Endothelial cell of umbilical vein (primary cell): ENCODE measurements at regions not wholly inside any gene's neighbourhood (a gene's known extent, or its start where the extent isn't known, plus 50 kb on each side); places are given as distances from the start of the nearest gene placed in this dataset.

Experiments used
- BruUV-seq: library from RNA; stranded (reverse); fragments of 400-500 nt; replicated peaks from 2 replicates; lab custom pipeline; 2021; lab: Mats Ljungman, UMichigan
- CTCF ChIA-PET: fragments of 300-600, 350-600 bp; sonication (Branson Sonifier 250); formaldehyde crosslinking; loops from one replicate; lab custom pipeline; 2021; ENCODE audit warnings: antibody characterized with exemption, inconsistent platforms; lab: Charles Lee
- POLR2A ChIA-PET: fragments of 300-600, 350-600 bp; sonication (Branson Sonifier 250); formaldehyde crosslinking; loops from one replicate; lab custom pipeline; 2021; ENCODE audit warnings: antibody characterized with exemption, inconsistent platforms; lab: Charles Lee
- DNase-seq: peaks from one replicate; pipeline ENCODE4 v3.0.0-alpha.2; 2011; ENCODE audit warnings: low read depth, low spot score
- FAIRE-seq: peaks from 2 replicates; lab custom pipeline; 2011; peaks lifted over from hg19 to GRCh38; lab: Jason Lieb, UNC
- H2AFZ ChIP-seq: 2 replicates; pipeline ENCODE4 v1.6.0; 2012; ENCODE audit warnings: low read depth, low read length, control low read depth, inconsistent platforms
- H3K27ac ChIP-seq: 2 replicates; pipeline ENCODE4 v1.5.1; 2011; ENCODE audit warnings: low read depth, mild to moderate bottlenecking, control low read depth, low read length, moderate library complexity; ENCODE audit not compliant: insufficient read depth
- H3K27me3 ChIP-seq, 2 experiments: 2 replicates each; pipeline versions ENCODE4 v1.6.0 to v1.6.1; 2011; ENCODE audit warnings: low read length in 2 of 2, mixed read lengths in 1 of 2; ENCODE audit not compliant: control insufficient read depth in 2 of 2, insufficient read depth in 2 of 2
- H3K36me3 ChIP-seq, 2 experiments: 2 replicates in 1 of 2; 3 replicates in 1 of 2; pipeline ENCODE4 v1.5.1; 2011; ENCODE audit warnings: low read length in 2 of 2, mild to moderate bottlenecking in 1 of 2, moderate library complexity in 1 of 2; ENCODE audit not compliant: control insufficient read depth in 2 of 2, insufficient read depth in 2 of 2; ENCODE audit errors: extremely low read depth in 1 of 2
- H3K4me1 ChIP-seq: 3 replicates; pipeline ENCODE4 v1.5.1; 2011; ENCODE audit warnings: mild to moderate bottlenecking, low read length; ENCODE audit not compliant: control insufficient read depth, insufficient read depth; ENCODE audit errors: extremely low read depth
- H3K4me2 ChIP-seq: 2 replicates; pipeline ENCODE4 v1.6.1; 2011; ENCODE audit warnings: low read length, control low read depth, mixed read lengths; ENCODE audit not compliant: insufficient read depth
- H3K4me3 ChIP-seq, 3 experiments: fragments of 200-600 bp in 1 of 3; sonication (generic), shearing (Covaris generic) in 1 of 3; replicated peaks in 1 of 3; 2 replicates each; pipeline ENCODE4 v1.5.1; 2011 to 2016; ENCODE audit warnings: control low read depth in 3 of 3, low read length in 3 of 3, mild to moderate bottlenecking in 2 of 3, inconsistent platforms in 1 of 3, low read depth in 1 of 3, moderate library complexity in 1 of 3; ENCODE audit not compliant: insufficient read depth in 1 of 3
- H3K79me2 ChIP-seq: 2 replicates; pipeline ENCODE4 v1.6.0; 2012; ENCODE audit warnings: low read length, inconsistent platforms; ENCODE audit not compliant: control insufficient read depth, insufficient read depth
- H3K9ac ChIP-seq: replicated peaks from 2 replicates; pipeline ENCODE3; 2011; ENCODE audit warnings: low read length, control low read depth; ENCODE audit not compliant: insufficient read depth; ENCODE audit errors: extremely low read depth
- H3K9me1 ChIP-seq: replicated peaks from 3 replicates; pipeline ENCODE4 v1.6.0; 2011; ENCODE audit warnings: mild to moderate bottlenecking, low read length; ENCODE audit not compliant: control insufficient read depth, insufficient read depth; ENCODE audit errors: extremely low read depth
- H3K9me3 ChIP-seq: replicated peaks from 2 replicates; pipeline ENCODE4 v1.5.1; 2012; ENCODE audit warnings: low read length, inconsistent platforms; ENCODE audit not compliant: control insufficient read depth, insufficient read depth
- H4K20me1 ChIP-seq: replicated peaks from 2 replicates; pipeline ENCODE3; 2011; ENCODE audit warnings: mild to moderate bottlenecking, low read length; ENCODE audit not compliant: control insufficient read depth, insufficient read depth; ENCODE audit errors: extremely low read depth
- EZH2 ChIP-seq: IDR thresholded peaks from 2 replicates; pipeline ENCODE4 v1.6.1; 2012; ENCODE audit warnings: borderline replicate concordance, low read depth, mild to moderate bottlenecking, moderate library complexity, low read length, inconsistent platforms; ENCODE audit not compliant: severe bottlenecking
- FOS ChIP-seq: IDR thresholded peaks from 2 replicates; pipeline ENCODE4 v1.6.1; 2011; ENCODE audit warnings: mild to moderate bottlenecking, low read length, moderate library complexity, borderline replicate concordance; ENCODE audit not compliant: insufficient read depth
- GATA2 ChIP-seq: IDR thresholded peaks from 2 replicates; pipeline ENCODE4 v1.7.0; 2011; ENCODE audit warnings: low read depth, mild to moderate bottlenecking, moderate library complexity, mixed read lengths, low read length; ENCODE audit not compliant: insufficient read length, insufficient read depth
- JUN ChIP-seq: IDR thresholded peaks from 2 replicates; pipeline ENCODE4 v1.6.1; 2011; ENCODE audit warnings: borderline replicate concordance, low read depth; ENCODE audit not compliant: insufficient read length, insufficient read depth
- POLR2A ChIP-seq: IDR thresholded peaks from 2 replicates; pipeline ENCODE4 v1.6.1; 2012; ENCODE audit warnings: low read depth, mild to moderate bottlenecking, control low read depth, low read length
- dilution Hi-C: fragments of 300-500 bp; cut with MboI; formaldehyde crosslinking; loops from one replicate; pipeline ENCODE4 v1.15.0; 2019; ENCODE audit warnings: low sequenced_read_pairs; ENCODE audit not compliant: extremely low pct_ligation_motif_present
- intact Hi-C: fragments of 100-400 bp; cut with micrococcal nuclease; formaldehyde crosslinking; loops from one replicate; pipeline ENCODE4 v1.10.0; 2022
- TF ChIP-seq, protein P1 (sequence below), 2 donors: IDR thresholded peaks; 1 replicate in 1 of 2; 2 replicates in 1 of 2; pipeline ENCODE4 v1.5.1; 2011; ENCODE audit warnings: low read length in 2 of 2, mild to moderate bottlenecking in 2 of 2, moderate library complexity in 2 of 2, control low read depth in 1 of 2, inconsistent platforms in 1 of 2, low read depth in 1 of 2; ENCODE audit not compliant: insufficient read depth in 1 of 2; ENCODE audit errors: extremely low read depth in 1 of 2
- TF ChIP-seq, protein P2 (sequence below): IDR thresholded peaks from 2 replicates; pipeline ENCODE4 v1.6.1; 2011; ENCODE audit not compliant: insufficient read depth, insufficient read length

DNA sequence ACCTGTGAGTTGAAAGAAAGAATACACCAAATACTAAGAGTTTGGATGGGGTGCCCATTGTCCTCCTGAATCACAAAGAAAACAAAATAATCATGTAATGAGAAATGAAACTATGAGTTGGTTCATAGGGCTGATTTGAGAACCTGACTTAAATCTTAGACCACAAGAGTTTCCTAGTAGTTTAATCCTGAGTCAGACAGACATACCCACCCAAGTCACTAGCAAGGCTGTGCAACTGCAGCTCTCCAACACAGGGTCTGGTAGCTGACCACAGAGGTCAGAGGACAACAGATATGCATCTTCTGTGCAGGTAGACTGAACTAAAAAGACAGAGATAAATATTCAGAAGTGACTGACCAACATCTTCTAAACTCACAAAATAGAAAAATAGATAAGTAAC is 296.3 kb upstream of the TMCO5A start:
- ChIA-PET CTCF (no interaction called here), POLR2A (no interaction called here)
- no peak overlapping the region for H3K4me3 ChIP-seq
- H3K4me2 ChIP-seq: no peak overlapping the region
- DNase-seq (no peak), FAIRE-seq (no peak)
- no TSS peak for BruUV-seq
- no peaks in the 10 kb centered on the region for H3K36me3 ChIP-seq
- no peaks in the 10 kb centered on the region for H4K20me1 ChIP-seq
- dilution Hi-C loops: no loop called here
- H3K27ac ChIP-seq: no peak overlapping the region
- no peak overlapping the region for H2AFZ ChIP-seq
- H3K9me3 ChIP-seq: no peaks in the 10 kb centered on the region
- H3K27me3 ChIP-seq: no peaks in the 10 kb centered on the region
- no peak overlapping the region for H3K9ac ChIP-seq
- H3K4me1 ChIP-seq: no peaks in the 10 kb centered on the region
- H3K9me1 ChIP-seq: no peaks in the 10 kb centered on the region
- no peak for TF ChIP-seq GATA2
- TF ChIP-seq, protein P1, sequence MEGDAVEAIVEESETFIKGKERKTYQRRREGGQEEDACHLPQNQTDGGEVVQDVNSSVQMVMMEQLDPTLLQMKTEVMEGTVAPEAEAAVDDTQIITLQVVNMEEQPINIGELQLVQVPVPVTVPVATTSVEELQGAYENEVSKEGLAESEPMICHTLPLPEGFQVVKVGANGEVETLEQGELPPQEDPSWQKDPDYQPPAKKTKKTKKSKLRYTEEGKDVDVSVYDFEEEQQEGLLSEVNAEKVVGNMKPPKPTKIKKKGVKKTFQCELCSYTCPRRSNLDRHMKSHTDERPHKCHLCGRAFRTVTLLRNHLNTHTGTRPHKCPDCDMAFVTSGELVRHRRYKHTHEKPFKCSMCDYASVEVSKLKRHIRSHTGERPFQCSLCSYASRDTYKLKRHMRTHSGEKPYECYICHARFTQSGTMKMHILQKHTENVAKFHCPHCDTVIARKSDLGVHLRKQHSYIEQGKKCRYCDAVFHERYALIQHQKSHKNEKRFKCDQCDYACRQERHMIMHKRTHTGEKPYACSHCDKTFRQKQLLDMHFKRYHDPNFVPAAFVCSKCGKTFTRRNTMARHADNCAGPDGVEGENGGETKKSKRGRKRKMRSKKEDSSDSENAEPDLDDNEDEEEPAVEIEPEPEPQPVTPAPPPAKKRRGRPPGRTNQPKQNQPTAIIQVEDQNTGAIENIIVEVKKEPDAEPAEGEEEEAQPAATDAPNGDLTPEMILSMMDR (IDR thresholded peaks at IDR 0.05; ENCODE audit: extremely low read depth in 1 of 2, insufficient read depth in 1 of 2, low read depth in 1 of 2, low read length in 2 of 2): no peak
- no peaks in the 10 kb centered on the region for H3K79me2 ChIP-seq
- intact Hi-C loops: no loop called here

DNA sequence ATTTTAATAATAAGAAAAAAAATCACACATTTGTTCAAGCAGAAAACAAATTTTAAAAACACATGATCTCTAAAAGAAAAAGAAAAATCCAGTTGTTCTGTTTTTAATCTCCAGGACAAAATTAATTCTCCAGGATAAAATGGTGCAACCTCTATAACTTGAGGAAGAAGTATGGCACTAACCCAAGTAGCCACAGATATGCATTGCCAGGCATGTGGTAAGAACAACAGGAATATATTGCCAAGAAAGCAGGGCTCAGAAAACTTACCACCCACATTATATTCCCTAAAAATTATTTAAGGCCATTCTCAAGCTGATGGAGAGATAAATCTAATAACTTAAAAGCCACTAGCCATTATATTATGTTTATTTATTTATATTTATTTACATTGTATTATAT is 295.7 kb upstream of the TMCO5A start:
- TF ChIP-seq GATA2: no peak
- TF ChIP-seq POLR2A: no peak
- TF ChIP-seq EZH2: no peak
- TF ChIP-seq, protein P2, sequence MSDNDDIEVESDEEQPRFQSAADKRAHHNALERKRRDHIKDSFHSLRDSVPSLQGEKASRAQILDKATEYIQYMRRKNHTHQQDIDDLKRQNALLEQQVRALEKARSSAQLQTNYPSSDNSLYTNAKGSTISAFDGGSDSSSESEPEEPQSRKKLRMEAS: no peak
- TF ChIP-seq, protein P1 (IDR thresholded peaks at IDR 0.05; ENCODE audit: extremely low read depth in 1 of 2, insufficient read depth in 1 of 2, low read depth in 1 of 2, low read length in 2 of 2): no peak
- TF ChIP-seq FOS: no peak
- TF ChIP-seq JUN: no peak
- CTCF ChIA-PET: no interaction called here

More for the DNA sequence above, 295.7 kb upstream of the TMCO5A start:
- H3K4me2 ChIP-seq: no peak overlapping the region
- intact Hi-C loops (no loop called here), dilution Hi-C loops (no loop called here)
- no peaks in the 10 kb centered on the region for H3K9me1 ChIP-seq
- no peaks in the 10 kb centered on the region for H3K79me2 ChIP-seq
- FAIRE-seq (no peak), DNase-seq (no peak)
- no peak overlapping the region for H3K4me3 ChIP-seq
- no peaks in the 10 kb centered on the region for H3K36me3 ChIP-seq
- H3K9ac ChIP-seq: no peak overlapping the region
- POLR2A ChIA-PET: no interaction called here
- no peak overlapping the region for H2AFZ ChIP-seq
- H3K9me3 ChIP-seq: no peaks in the 10 kb centered on the region
- no peaks in the 10 kb centered on the region for H3K27me3 ChIP-seq
- H3K27ac ChIP-seq: no peak overlapping the region
- no peaks in the 10 kb centered on the region for H3K4me1 ChIP-seq
- H4K20me1 ChIP-seq: no peaks in the 10 kb centered on the region
- BruUV-seq: no TSS peak
